ENCODE measurements at regions not wholly inside any gene's neighbourhood (a gene's known extent, or its start where the extent isn't known, plus 50 kb on each side); places are given as distances from the start of the nearest gene placed in this dataset.
"Not testable (repeated sequence)": the region's sequence is repeated elsewhere in the genome, so short reads cannot be mapped to it uniquely, and the experiment has no call there.

DNA sequence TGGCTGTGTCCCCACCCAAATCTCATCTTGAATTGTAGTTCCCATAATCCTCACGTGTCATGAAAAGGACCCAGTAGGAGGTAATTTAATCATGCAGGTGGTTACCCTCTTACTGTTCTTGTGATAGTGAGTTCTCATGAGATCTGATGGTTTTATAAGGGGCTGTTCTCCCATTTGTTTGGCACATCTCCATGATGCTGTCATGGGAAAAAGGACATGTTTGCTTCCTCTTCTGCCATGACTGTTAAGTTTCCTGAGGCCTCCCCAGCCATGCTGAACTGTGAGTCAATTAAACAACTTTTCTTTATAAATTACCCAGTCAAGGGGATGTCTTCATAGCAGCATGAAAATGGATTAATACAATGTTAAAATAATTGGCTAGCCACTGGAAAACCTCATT lies 243.3 kb upstream of the MKLN1 start:
- DNase-seq (ENCODE audit: low spot score) = not testable (repeated sequence)

DNA sequence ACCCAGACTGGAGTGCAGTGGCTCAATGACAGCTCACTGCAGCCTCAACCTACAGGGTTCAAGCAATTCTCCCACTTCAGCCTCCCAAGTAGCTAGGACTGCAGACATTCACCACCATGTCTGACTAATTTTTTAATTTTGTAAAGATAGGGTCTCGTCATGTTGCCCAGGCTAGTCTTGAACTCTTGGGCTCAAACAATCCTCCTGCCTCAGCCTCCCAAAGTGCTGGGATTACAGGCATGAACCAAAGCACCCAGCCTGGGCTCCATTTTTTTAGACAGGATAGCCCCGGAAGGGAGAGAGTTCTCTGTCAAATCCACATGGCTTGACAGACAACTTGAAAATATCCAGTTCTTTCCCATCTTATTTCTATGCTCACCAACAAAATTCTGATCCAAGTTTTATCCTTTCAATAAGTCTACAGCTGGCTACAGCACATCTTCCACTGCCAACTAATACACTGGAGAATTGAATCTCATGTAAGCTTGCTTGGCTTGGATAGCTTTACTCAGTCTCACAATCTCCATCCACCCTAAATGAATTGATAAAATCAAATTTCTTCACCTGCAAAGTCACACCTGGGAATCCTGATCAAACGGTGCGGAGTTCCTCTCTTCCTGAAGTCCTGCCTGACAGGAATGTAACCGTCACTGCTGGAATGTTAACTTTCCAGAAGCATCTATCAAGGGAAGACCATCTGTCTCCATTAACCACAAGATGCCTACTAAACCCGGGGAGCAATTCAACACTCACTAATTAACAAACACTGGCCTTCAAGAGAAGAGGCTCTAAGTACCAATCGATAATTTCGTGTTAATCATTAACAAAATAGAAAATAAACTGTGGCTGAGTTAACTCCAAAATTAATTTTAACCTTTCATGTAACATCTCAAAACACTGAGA lies 239.7 kb upstream of the MKLN1 start:
- no peak for DNase-seq (ENCODE audit: low spot score)

DNA sequence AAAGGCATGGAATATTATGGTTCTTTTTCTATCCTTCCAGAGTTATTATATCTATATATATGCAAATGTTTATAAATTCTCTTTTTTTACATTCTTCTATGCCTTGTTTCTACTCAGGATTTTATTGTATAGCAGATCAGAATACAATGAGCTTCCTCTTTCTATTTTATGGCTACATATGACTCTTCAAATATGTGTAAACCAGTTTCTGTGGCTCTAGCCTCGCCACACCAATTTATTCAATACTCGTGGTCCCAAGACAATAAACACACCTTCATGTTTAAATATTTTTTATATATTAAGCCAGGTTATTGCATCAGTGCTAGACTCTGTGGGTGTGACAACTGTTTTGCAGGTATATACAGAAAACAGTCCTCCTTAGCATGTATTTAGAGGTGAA lies 237.5 kb upstream of the MKLN1 start:
- DNase-seq (ENCODE audit: low spot score) = no peak

DNA sequence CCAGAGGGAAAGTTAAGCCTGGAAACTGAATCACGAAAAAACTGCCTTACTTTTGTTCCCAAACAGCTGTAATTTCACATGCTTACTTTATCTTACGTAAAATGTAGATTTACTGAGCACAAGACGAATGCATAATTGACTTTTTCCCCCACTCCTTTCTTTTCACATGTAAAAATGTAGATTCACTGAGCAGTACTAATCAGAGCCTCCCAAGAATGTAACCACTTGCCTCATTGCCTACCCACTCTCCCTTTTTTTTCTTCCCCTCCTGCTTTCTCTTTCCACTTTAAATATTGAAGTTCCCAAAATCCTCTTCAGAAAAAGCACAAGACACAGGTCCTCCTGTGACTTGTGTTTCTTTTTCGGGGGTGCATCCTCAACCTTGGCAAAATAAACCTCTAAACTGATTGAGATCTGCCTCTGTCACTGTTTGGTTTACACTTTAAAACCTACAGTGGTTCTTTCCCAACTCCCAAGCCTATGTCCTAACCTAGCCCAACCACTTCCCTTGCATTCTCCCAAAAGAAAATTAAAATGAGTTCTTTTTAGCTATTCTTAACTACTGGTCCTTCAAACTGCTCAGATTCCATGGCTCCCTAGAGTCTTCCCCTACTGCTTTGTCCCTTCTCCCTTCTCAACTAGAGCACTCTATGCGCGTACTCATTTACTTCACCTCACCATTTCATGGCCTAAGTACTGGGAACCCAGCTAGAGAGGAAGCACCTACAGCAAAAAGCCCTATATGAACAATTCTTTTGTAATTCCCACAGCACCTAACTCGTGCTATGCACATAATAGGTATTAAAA lies 236.6 kb upstream of the MKLN1 start:
- DNase-seq (ENCODE audit: low spot score) = no peak

DNA sequence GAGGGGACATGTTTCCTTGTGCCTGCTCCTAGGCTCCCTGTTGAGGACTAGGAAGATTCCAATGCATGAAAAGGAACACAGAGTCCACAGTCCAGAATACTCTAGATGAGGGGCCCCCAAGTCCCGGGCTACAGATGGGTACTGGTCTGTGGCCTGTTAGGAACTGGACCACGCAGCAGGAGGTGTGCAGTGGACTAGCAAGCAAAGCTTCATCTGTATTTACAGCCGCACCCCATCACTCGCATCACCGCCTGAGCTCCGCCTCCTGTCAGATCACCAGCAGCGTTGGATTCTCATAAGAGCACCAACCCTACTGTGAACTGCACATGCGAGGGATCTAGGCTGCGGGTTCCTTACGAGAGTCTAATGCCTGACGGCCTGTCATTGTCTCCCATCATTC lies 233.0 kb upstream of the MKLN1 start:
- DNase-seq (ENCODE audit: low spot score) = no peak

DNA sequence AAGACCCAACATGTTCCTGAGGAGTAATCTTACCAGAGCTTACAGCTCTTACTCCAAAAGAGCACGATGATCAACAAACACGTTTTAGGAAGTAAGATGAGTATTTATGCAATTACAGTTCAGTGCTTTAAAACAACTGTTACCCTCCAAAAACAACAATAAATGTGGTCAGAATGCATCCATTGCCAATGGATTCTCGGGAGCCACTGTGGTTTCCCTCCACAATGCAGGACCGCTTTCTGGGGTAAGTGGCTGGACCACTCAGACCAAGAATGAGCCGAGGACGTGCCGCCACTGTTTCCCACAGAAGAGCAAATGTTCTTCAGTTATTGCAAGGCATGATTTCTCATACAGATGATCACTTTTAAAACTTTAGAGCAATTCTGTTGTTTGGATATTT lies 232.3 kb upstream of the MKLN1 start:
- no peak for DNase-seq (ENCODE audit: low spot score)

DNA sequence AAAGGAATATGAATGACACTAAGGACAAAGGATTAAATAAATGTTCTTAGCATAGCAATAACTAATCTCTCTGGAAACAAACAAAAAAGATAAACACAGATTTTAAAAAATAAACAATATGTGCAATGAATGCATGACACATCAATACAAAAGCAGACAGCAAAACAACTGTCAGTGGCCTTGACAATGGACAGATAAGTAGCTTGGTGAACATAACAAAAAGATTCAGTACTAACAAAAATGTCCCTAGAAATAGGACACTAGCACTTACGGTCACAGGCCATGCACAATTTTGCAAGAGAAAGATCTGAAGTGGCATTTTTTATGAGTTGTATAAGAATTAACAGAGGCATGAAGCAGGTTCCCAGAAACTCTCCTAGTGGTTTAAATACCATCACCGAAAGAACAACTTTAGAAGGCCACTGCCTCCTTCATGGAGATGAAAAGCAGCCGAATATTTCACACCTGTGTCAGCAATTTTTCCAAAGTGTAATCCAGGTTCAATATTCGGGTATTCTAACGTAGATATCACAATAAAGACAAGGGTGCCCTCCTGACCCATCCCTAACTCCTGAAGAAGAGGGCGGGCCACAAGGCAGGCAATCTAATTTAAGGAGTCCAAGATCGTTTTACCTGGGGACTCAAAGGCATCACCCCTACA lies 231.3 kb upstream of the MKLN1 start:
- DNase-seq (ENCODE audit: low spot score) = no peak

DNA sequence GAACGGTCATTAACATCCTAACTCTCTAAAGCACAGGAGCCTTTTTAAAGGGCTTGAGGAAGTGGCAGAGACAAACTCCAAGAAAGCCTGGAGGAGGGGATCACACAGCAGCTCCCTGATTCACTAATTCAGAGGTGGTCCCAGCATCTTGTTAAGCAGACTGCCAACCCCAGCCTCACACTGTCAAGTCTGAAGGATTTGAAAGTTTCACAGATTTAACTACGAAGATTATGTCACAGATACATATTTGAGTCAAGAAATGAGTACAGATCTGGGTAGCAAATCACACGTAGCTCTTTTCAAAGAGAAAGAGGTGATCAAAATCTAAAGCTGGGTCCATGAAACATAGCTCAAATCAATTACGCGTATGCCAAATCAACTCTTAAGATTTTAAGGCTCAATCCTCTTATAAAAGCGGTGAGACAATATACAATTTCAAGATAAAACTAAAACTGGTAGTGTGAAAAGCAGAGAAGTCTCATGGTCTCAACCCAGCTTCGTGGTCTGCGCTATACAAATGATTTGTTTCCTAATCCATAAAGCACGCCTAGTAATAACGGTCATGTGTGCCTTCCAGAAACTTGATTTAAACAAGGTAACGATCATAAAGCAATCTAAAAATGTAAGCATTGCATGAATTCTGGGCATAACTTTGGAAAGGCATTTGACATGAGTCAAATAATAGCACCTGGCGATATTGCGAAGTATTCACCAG lies 229.9 kb upstream of the MKLN1 start:
- DNase-seq (ENCODE audit: low spot score) = no peak

DNA sequence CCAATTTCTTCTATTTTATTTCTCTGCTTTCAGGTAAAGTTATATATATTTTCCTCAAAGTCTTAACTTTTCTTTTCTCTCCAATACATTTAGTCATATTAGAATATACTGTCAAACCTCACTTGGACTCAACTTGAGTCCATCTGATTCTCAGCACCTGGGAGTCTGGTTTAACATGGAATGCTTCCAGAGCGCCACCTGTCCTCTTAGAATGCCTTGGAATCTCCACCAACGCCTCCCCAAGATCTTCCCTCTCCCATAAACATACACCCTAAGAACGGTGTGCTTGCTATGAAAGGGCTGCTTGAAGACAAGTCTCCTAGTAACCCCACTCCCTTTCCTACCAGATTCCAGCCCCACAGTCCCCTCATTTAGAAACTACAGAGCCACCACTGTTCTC lies 229.1 kb upstream of the MKLN1 start:
- no peak for DNase-seq (ENCODE audit: low spot score)

DNA sequence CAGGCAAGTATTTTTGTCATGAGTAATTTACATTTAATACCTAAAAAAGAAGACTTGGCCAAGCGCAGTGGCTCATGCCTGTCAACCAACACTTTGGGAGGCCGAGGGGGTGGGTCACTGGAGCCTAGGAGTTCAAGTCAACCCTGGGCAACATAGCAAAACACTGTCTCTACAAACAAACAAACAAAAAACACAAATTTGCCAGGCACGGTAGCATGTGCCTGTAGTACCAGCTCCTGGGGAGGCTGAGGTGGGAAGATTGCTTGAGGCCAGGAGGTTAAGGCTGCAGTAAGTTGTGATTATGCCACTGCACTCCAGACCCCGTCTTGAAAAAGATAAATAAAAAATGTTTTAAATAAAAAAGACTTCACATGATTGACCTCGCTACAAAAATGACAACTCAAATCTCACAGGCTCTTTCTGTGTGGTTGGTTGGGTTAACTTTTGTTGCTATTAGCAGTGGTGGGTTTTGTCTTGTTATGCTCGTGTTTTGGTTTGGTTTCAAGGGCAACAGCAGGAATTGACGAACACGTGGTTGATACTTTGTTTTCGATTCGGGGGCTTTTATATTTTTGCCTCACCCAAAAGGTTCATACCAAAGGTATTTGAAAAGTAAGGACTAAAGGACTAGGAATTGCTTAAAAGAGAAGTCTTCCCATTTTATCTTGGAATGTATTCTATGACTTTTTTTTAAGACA lies 227.2 kb upstream of the MKLN1 start:
- no peak for DNase-seq (ENCODE audit: low spot score)

DNA sequence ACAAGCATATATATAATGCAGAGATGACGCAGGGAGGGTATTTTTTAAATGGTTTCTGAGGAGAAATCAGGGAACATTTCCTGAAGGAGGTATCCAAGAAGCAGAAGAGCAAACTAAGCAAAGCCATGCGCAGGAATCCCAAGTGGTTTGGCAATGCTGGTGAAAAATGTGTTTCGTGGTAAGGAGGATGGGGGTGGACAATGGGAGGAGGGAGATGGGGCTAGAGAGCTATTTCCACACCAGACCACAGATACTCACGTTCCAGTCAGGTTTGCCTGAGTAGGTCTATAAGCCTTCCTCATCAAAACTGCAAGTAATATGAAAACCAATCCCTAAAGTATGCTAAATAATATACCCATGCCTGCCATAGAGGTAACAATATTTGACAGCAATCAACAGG lies 223.7 kb upstream of the MKLN1 start:
- DNase-seq (ENCODE audit: low spot score) = peak; percentile 77

DNA sequence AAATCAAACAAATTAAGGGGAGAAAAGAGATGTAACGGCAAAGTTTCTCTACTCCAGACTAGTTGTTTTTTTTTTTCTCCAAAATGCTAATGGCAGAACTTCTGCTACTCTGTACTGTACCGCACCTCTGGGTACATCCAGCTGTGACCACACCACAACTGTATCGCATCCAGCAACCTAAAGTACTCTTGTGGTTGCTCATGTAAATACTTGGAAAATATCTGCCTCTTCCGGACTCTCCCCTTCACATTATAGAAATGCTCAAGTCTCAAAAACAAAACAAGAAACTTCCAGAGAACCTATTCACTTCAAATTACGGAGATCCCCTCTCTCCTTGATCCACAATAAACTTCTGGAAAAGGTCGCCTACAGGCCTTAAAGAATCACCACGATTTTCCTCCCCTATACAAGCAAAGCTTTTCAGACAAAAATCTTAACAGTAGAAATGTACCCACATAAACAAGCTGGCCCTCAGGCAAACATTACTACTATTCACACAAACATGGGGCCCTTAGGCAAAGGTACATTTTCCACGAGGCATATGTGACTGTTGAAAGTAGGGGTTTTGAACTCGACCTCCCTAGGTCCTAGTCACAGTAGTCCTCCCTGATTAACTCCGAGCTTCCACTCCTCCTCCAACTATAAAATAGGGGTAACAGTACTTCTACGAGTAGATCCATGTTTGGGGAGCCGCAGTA lies 222.9 kb upstream of the MKLN1 start:
- no peak for DNase-seq (ENCODE audit: low spot score)

DNA sequence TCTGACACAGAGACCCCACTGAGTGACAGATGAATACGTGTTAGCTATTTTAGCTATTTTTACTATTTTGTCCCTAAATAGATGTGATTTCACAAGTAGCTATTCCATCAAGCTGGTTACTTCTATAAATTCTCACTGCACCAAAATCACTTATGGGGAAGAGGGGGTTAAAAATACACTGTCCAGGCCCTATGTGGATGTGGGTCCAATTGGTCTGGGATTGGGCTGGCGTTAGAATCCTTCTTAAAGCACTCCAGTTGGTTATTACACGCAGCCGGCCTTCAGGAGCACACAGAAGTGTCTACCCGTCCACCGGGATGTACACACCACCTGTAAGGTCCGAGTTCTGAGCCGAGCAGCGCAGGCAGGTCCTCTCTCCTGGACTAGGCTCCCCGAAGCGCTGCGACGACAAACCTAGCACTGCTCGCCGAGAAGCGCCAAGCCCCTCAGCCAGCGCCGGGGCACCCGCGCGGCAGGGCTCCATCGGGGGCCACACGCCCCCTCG lies 222.3 kb upstream of the MKLN1 start:
- DNase-seq (ENCODE audit: low spot score) = no peak

DNA sequence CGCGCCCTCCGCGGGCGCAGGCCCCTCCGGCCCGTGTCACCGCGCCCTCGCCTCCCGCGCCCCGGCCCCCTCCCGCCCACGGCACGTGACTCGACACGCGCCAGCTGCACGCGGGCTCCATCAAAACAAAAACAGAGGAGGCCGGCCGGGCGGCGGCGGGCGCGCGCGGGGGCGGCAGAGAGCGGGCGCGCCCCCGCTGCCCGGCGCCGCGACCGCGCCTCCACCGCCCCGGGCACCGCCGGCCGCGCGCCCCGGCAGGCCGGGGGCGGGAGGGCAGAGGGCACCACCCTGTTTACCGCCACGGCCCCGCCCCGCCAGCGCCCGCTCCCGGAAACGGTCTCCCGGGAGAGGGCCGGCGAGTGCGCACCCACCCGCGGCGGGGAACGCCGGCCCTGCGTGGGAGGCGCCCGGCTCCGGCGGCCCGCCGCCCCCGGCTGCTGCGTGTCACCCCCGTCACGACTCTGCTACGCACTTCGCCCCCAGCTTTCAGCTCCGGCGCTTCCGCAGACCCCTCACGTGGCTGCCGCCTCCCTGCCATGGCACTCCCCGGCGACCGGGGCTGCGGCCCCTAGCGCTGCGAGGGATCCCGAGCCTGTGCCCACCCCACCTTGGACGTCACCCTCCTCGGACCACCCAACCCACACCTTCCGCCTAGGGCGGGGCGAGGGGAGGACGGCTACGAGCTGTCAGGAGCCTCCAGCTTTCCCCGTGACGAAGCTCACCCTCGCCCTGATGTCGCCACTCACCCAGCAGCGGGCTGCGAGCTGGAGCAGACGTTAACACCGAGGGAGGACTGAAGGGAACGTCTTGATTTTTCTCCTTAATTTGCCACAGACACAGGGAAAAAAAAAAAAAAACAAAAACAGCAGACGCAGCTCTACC lies 221.6 kb upstream of the MKLN1 start:
- peak; percentile 84 for DNase-seq (ENCODE audit: low spot score)

DNA sequence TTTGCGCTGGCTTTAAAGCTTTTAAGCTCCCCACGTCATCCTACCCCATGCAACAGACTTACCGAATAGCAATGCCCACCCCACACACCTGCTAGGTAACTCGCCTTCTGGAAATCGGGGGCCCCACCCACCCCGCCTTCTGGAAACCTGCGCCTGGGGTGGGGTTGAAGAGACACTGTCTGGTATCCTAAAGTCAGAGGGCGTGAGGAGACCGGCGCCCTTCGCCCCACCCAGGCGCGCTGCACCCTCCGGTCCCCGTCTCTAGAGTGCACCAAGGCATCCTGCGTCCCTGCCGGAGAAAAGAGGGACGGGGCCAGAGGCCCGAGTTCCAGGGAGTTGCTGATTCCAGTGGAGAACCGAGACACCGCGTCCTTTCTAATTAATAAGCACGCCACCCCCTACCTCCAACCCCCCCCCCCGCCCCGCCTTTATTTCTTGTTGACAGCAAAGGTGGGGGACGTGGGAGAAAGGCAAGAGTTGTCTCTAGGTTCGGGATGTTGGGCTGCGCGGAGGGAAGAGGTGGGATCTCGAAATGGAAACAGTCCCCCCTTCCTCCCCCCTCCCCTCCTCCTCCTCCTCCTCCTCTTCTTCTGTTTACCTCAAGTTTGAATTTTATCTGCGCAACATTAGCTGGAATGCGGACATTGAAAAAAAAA lies 220.9 kb upstream of the MKLN1 start:
- DNase-seq (ENCODE audit: low spot score) = peak; percentile 54

DNA sequence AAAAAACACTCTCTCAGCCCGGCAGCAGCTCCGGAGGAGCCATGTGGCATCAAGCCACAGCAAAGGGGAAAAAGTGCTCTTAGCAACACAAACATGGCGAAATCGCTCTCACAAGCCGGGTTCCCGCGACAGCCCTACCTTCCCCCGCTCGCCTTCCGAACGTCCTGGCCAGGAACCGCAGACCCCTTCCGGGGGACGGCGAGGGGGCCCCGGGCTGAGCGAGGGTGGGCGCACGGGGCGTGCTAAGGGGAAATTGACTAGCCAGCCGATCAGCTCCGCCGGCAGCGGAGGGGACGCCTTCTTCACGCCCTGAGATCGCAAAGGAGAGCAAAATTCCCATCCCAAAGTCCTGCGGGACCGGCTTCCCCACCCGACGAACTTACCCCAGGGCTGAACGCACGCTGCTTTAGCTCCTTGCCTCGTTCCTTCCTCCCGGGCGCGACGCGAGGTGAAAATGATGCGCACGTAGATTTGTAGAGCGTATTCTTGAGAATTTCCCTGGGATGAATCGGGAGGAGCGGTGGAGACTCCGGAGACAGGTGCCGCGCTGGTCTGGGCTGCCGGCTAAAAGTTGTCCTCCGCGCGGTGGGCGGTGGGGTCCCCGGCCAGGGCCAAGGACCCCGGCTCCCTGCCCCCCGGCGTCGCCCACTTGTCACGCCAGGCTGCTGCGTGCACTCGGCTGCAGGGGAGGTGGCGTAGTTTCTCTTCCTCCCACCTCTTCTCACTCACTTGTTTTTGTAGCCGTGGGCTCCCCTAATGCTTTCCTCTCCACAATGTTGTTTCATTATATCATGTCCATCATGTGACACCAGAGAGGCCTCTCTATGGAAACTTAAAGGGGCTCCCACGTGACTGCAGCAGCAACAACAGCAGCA lies 220.1 kb upstream of the MKLN1 start:
- DNase-seq (ENCODE audit: low spot score) = peak; percentile 87

DNA sequence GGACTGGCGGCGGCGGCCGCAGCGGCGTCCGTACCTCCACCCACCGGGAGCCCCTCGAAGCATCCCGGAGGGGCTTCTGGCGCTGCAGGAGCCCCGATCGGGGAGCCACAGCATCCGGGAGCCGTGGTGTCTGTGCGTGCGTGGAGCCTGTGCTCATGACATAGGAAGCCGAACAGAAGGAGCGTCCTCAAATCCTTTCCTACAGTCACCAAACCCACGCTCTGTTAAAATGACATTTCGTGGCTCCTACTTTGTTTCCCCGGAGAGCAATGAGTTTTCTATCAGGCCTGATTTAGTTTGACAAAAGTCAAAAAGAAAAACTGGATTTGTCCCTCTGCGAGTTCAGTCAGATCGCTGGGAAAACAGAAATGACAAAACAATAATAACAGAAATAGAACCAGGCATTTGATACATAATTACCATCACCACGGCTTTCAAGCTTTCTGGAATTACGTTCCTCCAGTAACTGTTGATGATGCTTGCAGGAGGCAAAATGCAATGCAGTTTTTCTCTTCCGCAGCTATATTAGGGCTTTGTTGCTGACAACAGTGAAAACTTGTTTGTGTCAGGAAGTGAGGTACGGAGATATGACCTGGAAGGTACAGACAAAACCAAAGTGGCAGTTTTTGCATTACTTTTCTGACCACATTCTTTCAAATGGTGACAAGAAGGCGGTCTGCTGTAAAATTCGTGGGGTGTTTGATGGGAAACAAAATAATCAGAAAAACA lies 219.3 kb upstream of the MKLN1 start:
- peak; percentile 26 for DNase-seq (ENCODE audit: low spot score)
